ENCODE measurements at regions not wholly inside any gene's neighbourhood (a gene's known extent, or its start where the extent isn't known, plus 50 kb on each side); places are given as distances from the start of the nearest gene placed in this dataset.

DNA sequence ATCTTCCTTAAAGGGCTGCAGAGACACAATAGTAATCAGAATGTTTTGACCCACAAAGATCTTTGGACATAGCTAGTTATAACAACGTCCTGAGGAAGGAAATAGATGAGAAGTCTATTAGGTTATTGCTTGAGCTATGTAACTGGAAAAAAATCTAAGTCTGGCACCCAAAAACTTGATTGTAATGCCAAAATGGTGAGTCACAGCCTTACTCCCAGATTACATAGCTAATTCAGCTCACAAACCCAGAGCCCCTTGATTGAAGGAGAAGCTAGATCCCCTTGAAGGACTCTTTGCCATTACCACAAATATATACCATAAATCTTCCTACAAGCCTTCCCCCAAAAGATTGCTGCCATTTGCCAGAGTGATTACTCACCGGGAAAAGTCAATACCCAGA lies 341.8 kb upstream of the KIF2A start:
- TF ChIP-seq YY1 (IDR thresholded peaks at IDR 0.05; ENCODE audit: insufficient read depth, insufficient read length) (no peak), ZNF274 (IDR thresholded peaks at IDR 0.05; ENCODE audit: low read depth, low read length) (no peak)

Data from NT2/D1 (cell line).